AG04449 (cell line): ENCODE measurements at regions not wholly inside any gene's neighbourhood (a gene's known extent, or its start where the extent isn't known, plus 50 kb on each side); places are given as distances from the start of the nearest gene placed in this dataset.

ENCODE experiments used
- CTCF ChIA-PET: fragments of 350-600 bp; formaldehyde crosslinking; extraction: SDS; loops from one replicate; lab custom pipeline; 2021; ENCODE audit warnings: antibody characterized with exemption; lab: Yijun Ruan, JAX
- POLR2A ChIA-PET: fragments of 400-600, 350-600 bp; formaldehyde crosslinking; extraction: SDS; loops from one replicate; lab custom pipeline; 2020; ENCODE audit warnings: antibody characterized with exemption, inconsistent platforms; lab: Yijun Ruan, JAX
- DNase-seq: peaks from one replicate; pipeline ENCODE4 v3.0.0-alpha.2; 2010; ENCODE audit warnings: low read depth, low spot score
- H3K4me3 ChIP-seq: 2 replicates; pipeline ENCODE4 v1.5.1; 2011; ENCODE audit warnings: low read depth, mild to moderate bottlenecking, control low read depth, low read length
- CTCF ChIP-seq: IDR thresholded peaks from one replicate; pipeline ENCODE4 v1.5.1; 2011; ENCODE audit warnings: mild to moderate bottlenecking, moderate library complexity, low read length, control low read depth, inconsistent platforms; ENCODE audit not compliant: insufficient read depth; ENCODE audit errors: missing control alignments

GRCh38 chr3:73207946-73208440, 146.5 kb downstream of the EBLN2 start:
- ChIA-PET POLR2A (no interaction called here), CTCF (no interaction called here)
- TF ChIP-seq CTCF, result no peak
- H3K4me3 ChIP-seq, result no peak overlapping the region
- DNase-seq, result no peak

GRCh38 chr3:73210759-73211158, 149.3 kb downstream of the EBLN2 start:
- no peak for DNase-seq
- CTCF ChIA-PET, result no interaction called here
- H3K4me3 ChIP-seq, result no peak overlapping the region
- POLR2A ChIA-PET, result no interaction called here
- no peak for TF ChIP-seq CTCF

GRCh38 chr3:73212683-73213082, 151.2 kb downstream of the EBLN2 start:
- POLR2A ChIA-PET, result no interaction called here
- no peak for TF ChIP-seq CTCF
- no peak overlapping the region for H3K4me3 ChIP-seq
- CTCF ChIA-PET, result no interaction called here
- DNase-seq, result no peak

GRCh38 chr3:73213896-73214295, 152.4 kb downstream of the EBLN2 start:
- no peak for TF ChIP-seq CTCF
- CTCF ChIA-PET, result no interaction called here
- POLR2A ChIA-PET, result no interaction called here
- no peak overlapping the region for H3K4me3 ChIP-seq
- no peak for DNase-seq

- ChIA-PET CTCF (no interaction called here), POLR2A (no interaction called here)
- TF ChIP-seq CTCF, result no peak
- no peak overlapping the region for H3K4me3 ChIP-seq
- no peak for DNase-seq
Observed at GRCh38 chr3:73214846-73215245, 153.4 kb downstream of the EBLN2 start.

- CTCF ChIA-PET, result no interaction called here
- no peak for TF ChIP-seq CTCF
- DNase-seq, result no peak
- no peak overlapping the region for H3K4me3 ChIP-seq
- POLR2A ChIA-PET, result no interaction called here
Observed at GRCh38 chr3:73215281-73215680, 153.8 kb downstream of the EBLN2 start.
